ENCODE measurements at regions not wholly inside any gene's neighbourhood (a gene's known extent, or its start where the extent isn't known, plus 50 kb on each side); places are given as distances from the start of the nearest gene placed in this dataset.

DNA sequence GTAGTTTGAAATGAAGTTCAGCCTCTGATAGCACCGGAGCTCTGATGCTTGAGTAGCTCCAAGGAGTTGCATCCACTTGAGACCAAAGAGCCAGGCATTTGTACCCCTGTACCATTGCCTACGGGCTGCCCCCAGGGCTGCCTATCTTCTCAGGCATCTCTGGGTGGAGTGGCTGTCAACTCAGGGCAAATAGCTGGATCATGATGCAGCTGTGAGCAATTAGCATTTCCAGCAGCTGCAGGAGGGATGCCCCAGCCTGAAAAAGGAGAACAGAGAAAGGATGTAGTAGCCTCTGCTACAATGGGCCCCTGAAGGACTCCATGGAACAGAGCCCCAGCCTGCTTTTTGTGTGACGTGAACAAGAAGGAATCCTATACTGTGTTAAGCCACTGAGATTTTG, 492.6 kb downstream of the BCOR start:
- TF ChIP-seq, protein P1, sequence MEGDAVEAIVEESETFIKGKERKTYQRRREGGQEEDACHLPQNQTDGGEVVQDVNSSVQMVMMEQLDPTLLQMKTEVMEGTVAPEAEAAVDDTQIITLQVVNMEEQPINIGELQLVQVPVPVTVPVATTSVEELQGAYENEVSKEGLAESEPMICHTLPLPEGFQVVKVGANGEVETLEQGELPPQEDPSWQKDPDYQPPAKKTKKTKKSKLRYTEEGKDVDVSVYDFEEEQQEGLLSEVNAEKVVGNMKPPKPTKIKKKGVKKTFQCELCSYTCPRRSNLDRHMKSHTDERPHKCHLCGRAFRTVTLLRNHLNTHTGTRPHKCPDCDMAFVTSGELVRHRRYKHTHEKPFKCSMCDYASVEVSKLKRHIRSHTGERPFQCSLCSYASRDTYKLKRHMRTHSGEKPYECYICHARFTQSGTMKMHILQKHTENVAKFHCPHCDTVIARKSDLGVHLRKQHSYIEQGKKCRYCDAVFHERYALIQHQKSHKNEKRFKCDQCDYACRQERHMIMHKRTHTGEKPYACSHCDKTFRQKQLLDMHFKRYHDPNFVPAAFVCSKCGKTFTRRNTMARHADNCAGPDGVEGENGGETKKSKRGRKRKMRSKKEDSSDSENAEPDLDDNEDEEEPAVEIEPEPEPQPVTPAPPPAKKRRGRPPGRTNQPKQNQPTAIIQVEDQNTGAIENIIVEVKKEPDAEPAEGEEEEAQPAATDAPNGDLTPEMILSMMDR (IDR thresholded peaks at IDR 0.05; ENCODE audit: low read depth, low read length, missing control alignments) = no peak
- DNase-seq (ENCODE audit: low read depth) = no peak
- H3K4me3 ChIP-seq (ENCODE audit: low read depth, low read length) = no peak overlapping the region
- in situ Hi-C loops (cut with HindIII; ENCODE audit: low sequenced_read_pairs) = no loop called here

DNA sequence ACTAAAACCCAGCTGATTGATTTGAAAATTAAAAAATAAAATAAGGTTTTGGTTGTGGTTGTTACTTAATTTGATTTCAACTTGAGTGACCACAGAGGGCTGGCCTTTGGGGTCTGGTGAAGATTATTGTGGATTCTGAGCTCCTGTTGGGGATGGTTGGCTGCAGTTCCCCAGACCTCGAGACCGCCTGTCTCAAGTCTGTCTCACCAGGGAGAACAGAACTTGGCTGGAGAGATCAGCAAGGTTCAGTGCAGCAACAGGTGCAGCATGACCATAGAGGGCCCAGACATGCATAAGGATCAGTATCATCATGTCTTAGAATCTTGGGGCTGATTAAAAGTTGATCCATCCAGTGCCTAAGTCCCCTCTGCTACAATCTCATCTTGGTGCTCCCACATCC, 491.9 kb downstream of the BCOR start:
- TF ChIP-seq, protein P1 (IDR thresholded peaks at IDR 0.05; ENCODE audit: low read depth, low read length, missing control alignments) = no peak
- no peak overlapping the region for H3K4me3 ChIP-seq (ENCODE audit: low read depth, low read length)
- DNase-seq (ENCODE audit: low read depth) = no peak
- in situ Hi-C loops (cut with HindIII; ENCODE audit: low sequenced_read_pairs) = no loop called here

DNA sequence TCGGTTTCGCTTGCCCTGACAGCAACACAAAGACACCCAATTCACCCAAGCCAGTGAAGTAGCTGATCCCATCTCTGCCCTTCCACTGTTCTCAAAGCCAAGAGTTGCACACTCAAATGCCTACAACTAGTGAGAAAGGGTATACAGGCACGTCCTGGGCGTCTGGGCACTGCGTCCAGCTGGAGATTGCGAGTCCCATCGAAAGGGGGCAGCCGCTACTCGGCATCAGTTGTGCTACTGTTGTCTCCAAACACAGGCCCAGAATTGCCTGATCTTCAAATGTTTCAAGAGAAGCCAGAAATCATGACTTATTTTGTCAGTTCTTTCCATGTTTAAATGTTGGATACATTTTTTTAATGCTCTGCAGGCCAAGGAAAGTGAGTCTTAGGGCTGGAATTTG, 487.8 kb downstream of the BCOR start:
- DNase-seq (ENCODE audit: low read depth) = no peak
- in situ Hi-C loops (cut with HindIII; ENCODE audit: low sequenced_read_pairs) = no loop called here
- no peak overlapping the region for H3K4me3 ChIP-seq (ENCODE audit: low read depth, low read length)
- TF ChIP-seq, protein P1 (IDR thresholded peaks at IDR 0.05; ENCODE audit: low read depth, low read length, missing control alignments) = no peak

DNA sequence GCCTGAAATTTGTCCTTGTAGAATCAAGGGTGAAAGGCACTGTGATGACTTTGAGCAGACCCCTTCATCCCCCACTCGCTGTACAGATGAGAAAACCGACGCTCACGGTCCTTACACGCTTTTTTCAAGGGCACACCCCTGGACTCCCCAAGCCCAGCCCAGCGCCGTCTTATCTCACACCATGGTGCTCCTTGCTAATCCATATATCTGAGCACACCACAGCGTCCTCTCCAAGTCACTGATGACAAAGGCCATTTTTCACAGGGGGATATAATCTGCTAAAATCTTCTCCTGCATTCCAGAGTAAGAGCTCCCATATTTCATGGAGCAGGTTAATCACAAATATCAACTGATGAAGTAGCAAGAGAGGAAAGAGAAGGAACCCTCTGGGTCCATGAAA, 486.3 kb downstream of the BCOR start:
- in situ Hi-C loops (cut with HindIII; ENCODE audit: low sequenced_read_pairs) = no loop called here
- TF ChIP-seq, protein P1 (IDR thresholded peaks at IDR 0.05; ENCODE audit: low read depth, low read length, missing control alignments) = no peak
- no peak overlapping the region for H3K4me3 ChIP-seq (ENCODE audit: low read depth, low read length)
- DNase-seq (ENCODE audit: low read depth) = no peak

DNA sequence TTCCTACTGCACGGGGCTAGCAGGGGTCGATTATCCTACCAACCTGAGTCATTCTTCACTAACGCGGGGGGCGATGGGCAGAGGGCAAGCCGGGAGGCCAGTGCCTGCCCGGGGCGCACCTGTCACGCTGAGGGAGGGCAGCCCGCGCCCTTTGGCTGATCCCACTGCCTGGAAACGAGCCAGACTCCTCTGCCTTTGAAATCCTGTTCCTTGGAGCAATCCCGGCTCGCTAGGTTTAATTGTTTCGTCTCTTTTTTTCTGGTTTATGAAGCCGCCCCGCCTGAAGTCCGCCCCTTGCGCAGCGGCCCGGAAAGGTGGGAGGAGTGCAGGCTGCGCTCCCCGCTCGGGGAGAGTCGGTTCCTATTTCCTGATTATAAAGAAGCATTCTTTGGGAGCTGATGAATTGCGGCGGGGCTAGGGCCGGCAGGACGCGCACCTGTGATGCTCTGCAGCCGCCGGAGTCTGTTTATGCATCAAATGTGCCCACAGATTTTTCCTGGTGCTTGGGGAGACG, 484.2 kb downstream of the BCOR start:
- H3K4me3 ChIP-seq (ENCODE audit: low read depth, low read length) = peak overlapping the region; percentile 6
- TF ChIP-seq, protein P1 (IDR thresholded peaks at IDR 0.05; ENCODE audit: low read depth, low read length, missing control alignments) = no peak
- DNase-seq (ENCODE audit: low read depth) = no peak
- in situ Hi-C loops (cut with HindIII; ENCODE audit: low sequenced_read_pairs) = no loop called here

DNA sequence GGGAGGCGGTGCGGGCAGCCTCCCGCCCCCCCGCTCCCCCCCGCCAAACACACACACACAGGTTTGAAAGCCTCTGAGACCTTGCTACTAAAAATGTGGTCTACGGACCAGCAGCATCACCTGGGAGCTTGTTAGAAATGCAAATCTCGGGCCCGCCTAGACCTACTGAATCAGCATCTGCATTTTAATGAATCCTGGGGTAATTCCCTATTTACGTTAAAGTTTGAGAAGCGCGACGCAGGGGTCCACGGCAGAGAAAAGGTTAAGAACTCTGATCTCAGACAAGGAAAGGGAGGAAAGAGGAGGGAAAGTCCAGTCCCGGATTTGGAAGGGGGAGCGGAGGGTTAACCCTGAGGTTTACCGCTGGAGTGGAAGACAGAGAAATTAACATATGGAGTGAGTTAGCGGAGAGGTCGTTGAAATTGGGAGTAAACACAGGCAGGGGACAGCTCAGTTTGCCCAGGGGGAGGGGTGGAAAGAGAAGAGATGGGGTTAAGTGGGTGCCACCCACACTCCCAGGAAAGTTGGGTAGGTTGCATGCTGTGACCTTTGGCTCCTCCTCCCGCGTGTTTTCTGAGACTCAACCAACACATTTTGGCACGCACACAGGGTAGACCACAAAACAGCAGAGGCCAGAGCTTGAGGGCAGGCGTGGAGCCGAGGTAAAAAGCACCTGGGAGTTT, 483.6 kb downstream of the BCOR start:
- in situ Hi-C loops (cut with HindIII; ENCODE audit: low sequenced_read_pairs) = no loop called here
- DNase-seq (ENCODE audit: low read depth) = no peak
- TF ChIP-seq, protein P1 (IDR thresholded peaks at IDR 0.05; ENCODE audit: low read depth, low read length, missing control alignments) = no peak
- H3K4me3 ChIP-seq (ENCODE audit: low read depth, low read length) = peak overlapping the region; percentile 6
